Endometrial microvascular endothelial cells (primary cell): ENCODE measurements at regions not wholly inside any gene's neighbourhood (a gene's known extent, or its start where the extent isn't known, plus 50 kb on each side); places are given as distances from the start of the nearest gene placed in this dataset.

Experiments
- in situ Hi-C: cut with HindIII; loops from 2 replicates; pipeline ENCODE4 v1.10.0; 2017; ENCODE audit warnings: low sequenced_read_pairs, low pct_unique_long_range_greater_than_20kb; ENCODE audit errors: inconsistent ontology term

- in situ Hi-C loops = loop anchor here (10.0 kb wide), 1 partner anchor 85 kb away; no protein-coding TSS in a partner anchor
Observed at GRCh38 chr12:89259821-89260220, 92.5 kb downstream of the DUSP6 start.

GRCh38 chr12:89258240-89258969, 93.9 kb downstream of the DUSP6 start:
- in situ Hi-C loops = loop anchor here (10.0 kb wide), 1 partner anchor 86 kb away; no protein-coding TSS in a partner anchor

GRCh38 chr12:89257340-89257739, 95.0 kb downstream of the DUSP6 start:
- in situ Hi-C loops = loop anchor here (10.0 kb wide), 1 partner anchor 87 kb away; no protein-coding TSS in a partner anchor

- in situ Hi-C loops = loop anchor here (10.0 kb wide), 1 partner anchor 89 kb away; no protein-coding TSS in a partner anchor
Observed at GRCh38 chr12:89256060-89256459, 96.2 kb downstream of the DUSP6 start.

- in situ Hi-C loops = loop anchor here (10.0 kb wide), 1 partner anchor 91 kb away; no protein-coding TSS in a partner anchor
Observed at GRCh38 chr12:89253488-89253887, 98.8 kb downstream of the DUSP6 start.

GRCh38 chr12:89252284-89252683, 100.0 kb downstream of the DUSP6 start:
- in situ Hi-C loops = loop anchor here (10.0 kb wide), 1 partner anchor 93 kb away; no protein-coding TSS in a partner anchor

- in situ Hi-C loops = loop anchor here (10.0 kb wide), 1 partner anchor 93 kb away; no protein-coding TSS in a partner anchor
Observed at GRCh38 chr12:89251342-89252271, 100.7 kb downstream of the DUSP6 start.

GRCh38 chr12:89250636-89251035, 101.7 kb downstream of the DUSP6 start:
- in situ Hi-C loops = loop anchor here (10.0 kb wide), 1 partner anchor 94 kb away; no protein-coding TSS in a partner anchor

GRCh38 chr12:89250213-89250612, 102.1 kb downstream of the DUSP6 start:
- in situ Hi-C loops = loop anchor here (10.0 kb wide), 1 partner anchor 95 kb away; no protein-coding TSS in a partner anchor

- in situ Hi-C loops = no loop called here
Observed at GRCh38 chr12:89247967-89248366, 104.3 kb downstream of the DUSP6 start.

- in situ Hi-C loops = no loop called here
Observed at GRCh38 chr12:89247541-89247942, 104.8 kb downstream of the DUSP6 start.

- in situ Hi-C loops = no loop called here
Observed at GRCh38 chr12:89245090-89245489, 107.2 kb downstream of the DUSP6 start.

GRCh38 chr12:89244536-89244935, 107.8 kb downstream of the DUSP6 start:
- in situ Hi-C loops = no loop called here

- in situ Hi-C loops = no loop called here
Observed at GRCh38 chr12:89243771-89244170, 108.5 kb downstream of the DUSP6 start.

- in situ Hi-C loops = no loop called here
Observed at GRCh38 chr12:89239534-89239933, 112.8 kb downstream of the DUSP6 start.

- in situ Hi-C loops = no loop called here
Observed at GRCh38 chr12:89238593-89238992, 113.7 kb downstream of the DUSP6 start.

GRCh38 chr12:89237763-89238162, 114.5 kb downstream of the DUSP6 start:
- in situ Hi-C loops = no loop called here

GRCh38 chr12:89236748-89237383, 115.4 kb downstream of the DUSP6 start:
- in situ Hi-C loops = no loop called here

- in situ Hi-C loops = no loop called here
Observed at GRCh38 chr12:89236237-89236636, 116.1 kb downstream of the DUSP6 start.
